Smooth muscle cell (in vitro differentiated cells): ENCODE measurements at regions not wholly inside any gene's neighbourhood (a gene's known extent, or its start where the extent isn't known, plus 50 kb on each side); places are given as distances from the start of the nearest gene placed in this dataset.

ENCODE experiments used
- DNase-seq: peaks from one replicate; lab custom pipeline; 2025; ENCODE audit not compliant: unreplicated experiment; lab: John Stamatoyannopoulos, UW
- H2AFZ ChIP-seq: fragments of 200-600 bp; sonication (generic); 2 replicates; pipeline ENCODE4 v1.6.0; 2016; ENCODE audit warnings: antibody characterized with exemption, low read depth, mild to moderate bottlenecking
- H3F3A ChIP-seq: fragments of 200-600 bp; sonication (generic); 2 replicates; pipeline ENCODE4 v1.6.0; 2017; ENCODE audit warnings: antibody characterized with exemption, low read depth
- H3K27ac ChIP-seq: fragments of 200-600 bp; sonication (generic); 2 replicates; pipeline ENCODE4 v1.5.1; 2016; ENCODE audit warnings: low read depth, mild to moderate bottlenecking
- H3K27me3 ChIP-seq: fragments of 200-600 bp; sonication (generic); 2 replicates; pipeline ENCODE4 v1.6.1; 2016; ENCODE audit warnings: low read depth, mild to moderate bottlenecking
- H3K36me3 ChIP-seq: fragments of 200-600 bp; sonication (generic); 2 replicates; pipeline ENCODE4 v1.5.1; 2016; ENCODE audit warnings: low read depth
- H3K4me1 ChIP-seq: fragments of 200-600 bp; sonication (generic); 2 replicates; pipeline ENCODE4 v1.5.1; 2016; ENCODE audit warnings: low read depth
- H3K4me2 ChIP-seq: fragments of 200-600 bp; sonication (generic); 2 replicates; pipeline ENCODE4 v1.6.0; 2016; ENCODE audit warnings: mild to moderate bottlenecking
- H3K4me3 ChIP-seq: fragments of 200-600 bp; sonication (generic); 2 replicates; pipeline ENCODE4 v1.5.1; 2016; ENCODE audit warnings: mild to moderate bottlenecking
- H3K79me2 ChIP-seq: fragments of 200-600 bp; sonication (generic); 2 replicates; pipeline ENCODE4 v1.6.0; 2016; ENCODE audit warnings: low read depth, mild to moderate bottlenecking
- H3K9ac ChIP-seq: fragments of 200-600 bp; sonication (generic); 2 replicates; pipeline ENCODE4 v1.6.0; 2016; ENCODE audit warnings: low read depth
- H3K9me3 ChIP-seq: fragments of 200-600 bp; sonication (generic); replicated peaks from 2 replicates; pipeline ENCODE4 v1.5.1; 2016; ENCODE audit warnings: low read depth
- H4K20me1 ChIP-seq: fragments of 200-600 bp; sonication (generic); 2 replicates; pipeline ENCODE4 v1.6.0; 2016; ENCODE audit warnings: low read depth
- WGBS: methylation state at CpG from one replicate; pipeline ENCODE4 v1.1.7; 2016; ENCODE audit warnings: low lambda C conversion rate; 5-methylcytosine and 5-hydroxymethylcytosine counted together
- TF ChIP-seq, protein P1 (sequence below): fragments of 200-600 bp; sonication (generic); IDR thresholded peaks from 2 replicates; pipeline ENCODE4 v1.5.1; 2017; ENCODE audit warnings: borderline replicate concordance, mild to moderate bottlenecking, antibody characterized with exemption; ENCODE audit not compliant: insufficient read depth, poor library complexity, severe bottlenecking

DNA sequence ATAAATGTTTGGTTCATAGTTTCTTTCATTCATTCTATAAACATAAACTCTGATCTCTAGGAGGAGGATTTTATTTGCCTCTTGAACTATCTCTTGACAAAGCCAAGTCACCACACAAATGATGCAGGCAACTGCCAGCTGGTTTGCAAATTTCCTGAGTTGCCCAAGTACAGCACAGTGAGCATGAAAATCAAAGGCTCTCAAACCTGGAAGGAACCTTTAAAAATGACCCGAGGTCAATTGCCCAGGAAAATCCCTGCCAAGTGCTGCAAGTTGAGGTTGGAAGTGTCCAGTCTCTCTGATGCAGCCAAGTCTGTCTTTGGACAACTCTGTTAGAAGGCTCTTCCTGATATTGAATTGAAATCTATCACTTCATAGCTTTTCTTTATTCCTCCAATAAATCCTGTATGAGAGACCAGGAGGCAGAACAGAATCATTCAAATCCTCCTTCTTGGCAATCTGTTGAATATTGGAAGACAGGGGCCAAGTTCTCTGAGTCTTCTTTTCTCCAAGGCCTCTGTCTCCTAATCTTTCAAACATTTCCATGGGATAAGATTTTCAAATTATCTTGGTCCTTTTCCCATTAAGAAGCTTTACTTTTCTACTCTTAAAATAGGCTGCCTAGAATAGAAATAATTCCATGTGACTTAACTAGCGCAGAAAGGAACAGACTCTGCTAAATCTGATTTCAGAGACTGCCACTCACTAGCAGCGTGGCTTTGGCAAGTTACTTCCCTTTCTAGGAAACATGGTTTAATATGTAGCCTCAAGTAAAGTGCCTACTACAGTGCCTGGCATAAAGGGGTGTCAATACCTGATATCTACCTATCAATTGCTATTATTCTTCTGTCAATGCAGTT, 159.2 kb downstream of the SNX18 start:
- Histone ChIP-seq H3K27me3 (no peaks in the 10 kb centered on the region), H3K79me2 (no peaks in the 10 kb centered on the region), H3K27ac (no peak overlapping the region), H3K9ac (no peak overlapping the region), H3K4me2 (no peak overlapping the region), H3K36me3 (no peaks in the 10 kb centered on the region), H3K9me3 (no peaks in the 10 kb centered on the region), H3K4me3 (no peak overlapping the region), H2AFZ (no peak overlapping the region), H3K4me1 (no peaks in the 10 kb centered on the region), H4K20me1 (no peaks in the 10 kb centered on the region), H3F3A (no peaks in the 10 kb centered on the region)
- TF ChIP-seq, protein P1, sequence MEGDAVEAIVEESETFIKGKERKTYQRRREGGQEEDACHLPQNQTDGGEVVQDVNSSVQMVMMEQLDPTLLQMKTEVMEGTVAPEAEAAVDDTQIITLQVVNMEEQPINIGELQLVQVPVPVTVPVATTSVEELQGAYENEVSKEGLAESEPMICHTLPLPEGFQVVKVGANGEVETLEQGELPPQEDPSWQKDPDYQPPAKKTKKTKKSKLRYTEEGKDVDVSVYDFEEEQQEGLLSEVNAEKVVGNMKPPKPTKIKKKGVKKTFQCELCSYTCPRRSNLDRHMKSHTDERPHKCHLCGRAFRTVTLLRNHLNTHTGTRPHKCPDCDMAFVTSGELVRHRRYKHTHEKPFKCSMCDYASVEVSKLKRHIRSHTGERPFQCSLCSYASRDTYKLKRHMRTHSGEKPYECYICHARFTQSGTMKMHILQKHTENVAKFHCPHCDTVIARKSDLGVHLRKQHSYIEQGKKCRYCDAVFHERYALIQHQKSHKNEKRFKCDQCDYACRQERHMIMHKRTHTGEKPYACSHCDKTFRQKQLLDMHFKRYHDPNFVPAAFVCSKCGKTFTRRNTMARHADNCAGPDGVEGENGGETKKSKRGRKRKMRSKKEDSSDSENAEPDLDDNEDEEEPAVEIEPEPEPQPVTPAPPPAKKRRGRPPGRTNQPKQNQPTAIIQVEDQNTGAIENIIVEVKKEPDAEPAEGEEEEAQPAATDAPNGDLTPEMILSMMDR: no peak
- 86% methylated on average over 3 of the region's 3 CpGs for WGBS
- DNase-seq: no peak

DNA sequence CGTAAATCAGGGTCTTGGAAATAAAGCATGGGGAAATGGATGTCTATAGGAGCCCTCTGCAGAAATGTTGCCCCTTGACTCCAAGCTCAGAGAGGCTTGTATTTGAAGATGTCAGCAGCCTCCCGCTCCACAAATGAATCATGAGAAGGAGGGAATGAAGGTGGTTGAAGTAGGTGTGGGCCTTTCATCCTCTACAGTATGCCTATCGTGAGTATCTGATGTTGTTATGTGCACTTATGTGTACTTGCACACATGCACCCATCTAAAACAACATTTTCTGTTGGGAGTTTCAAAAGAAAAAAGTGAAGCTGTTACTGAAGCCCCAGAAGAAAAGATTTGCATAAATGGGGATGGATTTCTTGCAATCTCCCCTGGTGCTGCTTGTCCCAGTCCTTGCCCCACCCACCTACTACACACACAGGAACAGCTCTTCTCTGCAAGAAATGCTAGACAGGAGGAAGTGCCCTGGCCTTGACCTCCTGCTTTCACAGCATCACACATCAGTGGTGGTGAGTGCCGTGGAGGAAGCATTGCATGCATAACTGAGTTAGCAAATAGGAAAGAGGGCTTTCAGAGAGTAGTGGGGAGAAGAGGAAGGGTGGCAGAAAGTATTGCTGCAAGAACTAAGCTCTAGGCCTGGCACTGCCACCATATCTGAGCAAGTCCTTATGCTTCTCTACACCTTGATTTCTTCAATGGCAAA, 156.1 kb downstream of the SNX18 start:
- no peaks in the 10 kb centered on the region for H3K9me3 ChIP-seq
- no peak overlapping the region for H3K27ac ChIP-seq
- H3K36me3 ChIP-seq: no peaks in the 10 kb centered on the region
- H4K20me1 ChIP-seq: no peaks in the 10 kb centered on the region
- TF ChIP-seq, protein P1: no peak
- H3K4me3 ChIP-seq: no peak overlapping the region
- no peak overlapping the region for H3K9ac ChIP-seq
- H3K27me3 ChIP-seq: no peaks in the 10 kb centered on the region
- DNase-seq: no peak
- 86% methylated on average over 4 of the region's 4 CpGs for WGBS
- no peak overlapping the region for H2AFZ ChIP-seq
- no peak overlapping the region for H3K4me2 ChIP-seq
- H3F3A ChIP-seq: no peaks in the 10 kb centered on the region
- no peaks in the 10 kb centered on the region for H3K4me1 ChIP-seq
- H3K79me2 ChIP-seq: no peaks in the 10 kb centered on the region

DNA sequence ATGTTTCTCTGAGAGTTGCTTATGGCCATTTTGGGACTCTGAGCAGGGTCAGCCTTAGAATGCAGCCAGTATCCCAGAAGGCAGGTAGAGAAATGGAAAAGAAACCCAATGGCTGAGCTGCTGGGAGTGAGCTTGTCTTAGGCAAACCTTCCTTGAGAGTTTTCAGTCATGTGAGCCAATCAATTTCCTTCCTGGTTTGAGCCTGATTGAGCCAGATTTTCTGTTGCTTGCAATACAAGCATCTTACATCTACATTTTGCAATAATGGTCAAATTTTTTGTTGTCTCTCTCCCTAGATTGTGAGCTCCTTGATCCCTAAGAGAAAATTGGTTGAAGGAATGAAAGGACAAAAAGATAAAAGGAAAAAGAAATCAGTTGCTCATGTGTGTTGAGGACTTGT, 155.3 kb downstream of the SNX18 start:
- H3K27ac ChIP-seq: no peak overlapping the region
- no peak for DNase-seq
- H4K20me1 ChIP-seq: no peaks in the 10 kb centered on the region
- H3K36me3 ChIP-seq: no peaks in the 10 kb centered on the region
- H2AFZ ChIP-seq: no peak overlapping the region
- H3F3A ChIP-seq: no peaks in the 10 kb centered on the region
- H3K4me3 ChIP-seq: no peak overlapping the region
- H3K9me3 ChIP-seq: no peaks in the 10 kb centered on the region
- H3K4me2 ChIP-seq: no peak overlapping the region
- H3K27me3 ChIP-seq: no peaks in the 10 kb centered on the region
- no peak overlapping the region for H3K9ac ChIP-seq
- TF ChIP-seq, protein P1: no peak
- no peaks in the 10 kb centered on the region for H3K79me2 ChIP-seq
- no peaks in the 10 kb centered on the region for H3K4me1 ChIP-seq
